NT2/D1 (cell line): ENCODE measurements at regions not wholly inside any gene's neighbourhood (a gene's known extent, or its start where the extent isn't known, plus 50 kb on each side); places are given as distances from the start of the nearest gene placed in this dataset.

ENCODE experiments used
- SUZ12 ChIP-seq: IDR thresholded peaks from 2 replicates; pipeline ENCODE4 v1.6.1; 2011; ENCODE audit not compliant: insufficient read length, insufficient read depth; ENCODE audit errors: extremely low read depth
- YY1 ChIP-seq: IDR thresholded peaks from 2 replicates; pipeline ENCODE4 v1.6.1; 2011; ENCODE audit not compliant: insufficient read length, insufficient read depth

DNA sequence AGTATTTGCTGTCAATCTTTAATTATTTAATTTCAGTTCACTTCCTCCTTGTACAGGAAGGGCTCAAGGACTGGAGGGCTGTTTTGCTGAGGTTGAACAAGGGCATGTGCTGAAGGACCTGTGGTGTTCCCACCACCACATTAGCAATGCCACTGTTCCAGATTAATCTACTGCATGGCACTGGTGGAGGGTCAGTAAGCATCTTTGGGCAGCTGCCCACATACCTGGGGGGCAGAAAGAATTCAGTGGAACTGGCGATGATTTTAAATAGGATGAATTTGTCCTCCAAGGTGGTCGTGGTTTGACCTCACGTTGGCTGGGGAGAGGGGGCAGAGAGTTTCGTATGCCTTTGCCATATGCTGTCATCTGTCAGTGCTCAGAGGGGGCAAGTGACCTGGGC is 244.8 kb downstream of the TLE3 start:
- TF ChIP-seq YY1, result no peak
- TF ChIP-seq SUZ12, result no peak
